Bronchial epithelial cell (primary cell): ENCODE measurements at regions not wholly inside any gene's neighbourhood (a gene's known extent, or its start where the extent isn't known, plus 50 kb on each side); places are given as distances from the start of the nearest gene placed in this dataset.

Source experiments
- DNase-seq: peaks from one replicate; pipeline ENCODE4 v3.0.0-alpha.2; 2010; ENCODE audit warnings: low read depth
- FAIRE-seq: peaks from 2 replicates; lab custom pipeline; 2011; peaks lifted over from hg19 to GRCh38; lab: Jason Lieb, UNC
- H3K27me3 ChIP-seq: 2 replicates; pipeline ENCODE4 v1.5.1; 2011; ENCODE audit warnings: low read length; ENCODE audit not compliant: control insufficient read depth, insufficient read depth
- H3K36me3 ChIP-seq: 2 replicates; pipeline ENCODE4 v1.5.1; 2011; ENCODE audit warnings: low read length; ENCODE audit not compliant: control insufficient read depth, insufficient read depth
- H3K4me3 ChIP-seq: 2 replicates; pipeline ENCODE4 v1.5.1; 2011; ENCODE audit warnings: mild to moderate bottlenecking, low read depth, low read length, control low read depth
- CTCF ChIP-seq: IDR thresholded peaks from 2 replicates; pipeline ENCODE4 v1.5.1; 2011; ENCODE audit warnings: mild to moderate bottlenecking, moderate library complexity, low read length, control low read depth, inconsistent platforms; ENCODE audit not compliant: insufficient read depth, severe bottlenecking

- Histone ChIP-seq H3K4me3 (no peak overlapping the region), H3K27me3 (no peaks in the 10 kb centered on the region), H3K36me3 (no peaks in the 10 kb centered on the region)
- TF ChIP-seq CTCF: no peak
- no peak for DNase-seq
- FAIRE-seq: no peak
Observed at GRCh38 chr12:47558625-47559345, 147.0 kb downstream of the RPAP3 start.

- H3K4me3 ChIP-seq: no peak overlapping the region
- FAIRE-seq: no peak
Observed at GRCh38 chr12:47557386-47557785, 148.4 kb downstream of the RPAP3 start.

GRCh38 chr12:47556261-47557030 is 149.4 kb downstream of the RPAP3 start:
- TF ChIP-seq CTCF: no peak
- DNase-seq (peak; percentile 89), FAIRE-seq (no peak)
- no peak overlapping the region for H3K4me3 ChIP-seq
- no peaks in the 10 kb centered on the region for H3K36me3 ChIP-seq
- no peaks in the 10 kb centered on the region for H3K27me3 ChIP-seq

More at GRCh38 chr12:47557386-47557785, 148.4 kb downstream of the RPAP3 start:
- H3K36me3 ChIP-seq: no peaks in the 10 kb centered on the region
- no peak for DNase-seq
- H3K27me3 ChIP-seq: no peaks in the 10 kb centered on the region
- TF ChIP-seq CTCF: no peak

- FAIRE-seq (no peak), DNase-seq (no peak)
- no peaks in the 10 kb centered on the region for H3K27me3 ChIP-seq
- H3K4me3 ChIP-seq: no peak overlapping the region
- no peaks in the 10 kb centered on the region for H3K36me3 ChIP-seq
- no peak for TF ChIP-seq CTCF
Observed at GRCh38 chr12:47554046-47554653, 151.7 kb downstream of the RPAP3 start.

- TF ChIP-seq CTCF: no peak
Observed at GRCh38 chr12:47553266-47553665, 152.6 kb downstream of the RPAP3 start.

More at GRCh38 chr12:47553266-47553665, 152.6 kb downstream of the RPAP3 start:
- no peak for DNase-seq
- no peak overlapping the region for H3K4me3 ChIP-seq
- FAIRE-seq: no peak
- no peaks in the 10 kb centered on the region for H3K36me3 ChIP-seq
- no peaks in the 10 kb centered on the region for H3K27me3 ChIP-seq
